ENCODE measurements at regions not wholly inside any gene's neighbourhood (a gene's known extent, or its start where the extent isn't known, plus 50 kb on each side); places are given as distances from the start of the nearest gene placed in this dataset.
A peak's percentile ranks its signal among the peaks of the same experiment; 100 is the strongest.

GRCh38 chr13:111451402-111451801 lies 131.0 kb downstream of the TEX29 start:
- TF ChIP-seq, protein P1, sequence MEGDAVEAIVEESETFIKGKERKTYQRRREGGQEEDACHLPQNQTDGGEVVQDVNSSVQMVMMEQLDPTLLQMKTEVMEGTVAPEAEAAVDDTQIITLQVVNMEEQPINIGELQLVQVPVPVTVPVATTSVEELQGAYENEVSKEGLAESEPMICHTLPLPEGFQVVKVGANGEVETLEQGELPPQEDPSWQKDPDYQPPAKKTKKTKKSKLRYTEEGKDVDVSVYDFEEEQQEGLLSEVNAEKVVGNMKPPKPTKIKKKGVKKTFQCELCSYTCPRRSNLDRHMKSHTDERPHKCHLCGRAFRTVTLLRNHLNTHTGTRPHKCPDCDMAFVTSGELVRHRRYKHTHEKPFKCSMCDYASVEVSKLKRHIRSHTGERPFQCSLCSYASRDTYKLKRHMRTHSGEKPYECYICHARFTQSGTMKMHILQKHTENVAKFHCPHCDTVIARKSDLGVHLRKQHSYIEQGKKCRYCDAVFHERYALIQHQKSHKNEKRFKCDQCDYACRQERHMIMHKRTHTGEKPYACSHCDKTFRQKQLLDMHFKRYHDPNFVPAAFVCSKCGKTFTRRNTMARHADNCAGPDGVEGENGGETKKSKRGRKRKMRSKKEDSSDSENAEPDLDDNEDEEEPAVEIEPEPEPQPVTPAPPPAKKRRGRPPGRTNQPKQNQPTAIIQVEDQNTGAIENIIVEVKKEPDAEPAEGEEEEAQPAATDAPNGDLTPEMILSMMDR (IDR thresholded peaks at IDR 0.05; ENCODE audit: extremely low read depth, missing control alignments) = no peak

DNA sequence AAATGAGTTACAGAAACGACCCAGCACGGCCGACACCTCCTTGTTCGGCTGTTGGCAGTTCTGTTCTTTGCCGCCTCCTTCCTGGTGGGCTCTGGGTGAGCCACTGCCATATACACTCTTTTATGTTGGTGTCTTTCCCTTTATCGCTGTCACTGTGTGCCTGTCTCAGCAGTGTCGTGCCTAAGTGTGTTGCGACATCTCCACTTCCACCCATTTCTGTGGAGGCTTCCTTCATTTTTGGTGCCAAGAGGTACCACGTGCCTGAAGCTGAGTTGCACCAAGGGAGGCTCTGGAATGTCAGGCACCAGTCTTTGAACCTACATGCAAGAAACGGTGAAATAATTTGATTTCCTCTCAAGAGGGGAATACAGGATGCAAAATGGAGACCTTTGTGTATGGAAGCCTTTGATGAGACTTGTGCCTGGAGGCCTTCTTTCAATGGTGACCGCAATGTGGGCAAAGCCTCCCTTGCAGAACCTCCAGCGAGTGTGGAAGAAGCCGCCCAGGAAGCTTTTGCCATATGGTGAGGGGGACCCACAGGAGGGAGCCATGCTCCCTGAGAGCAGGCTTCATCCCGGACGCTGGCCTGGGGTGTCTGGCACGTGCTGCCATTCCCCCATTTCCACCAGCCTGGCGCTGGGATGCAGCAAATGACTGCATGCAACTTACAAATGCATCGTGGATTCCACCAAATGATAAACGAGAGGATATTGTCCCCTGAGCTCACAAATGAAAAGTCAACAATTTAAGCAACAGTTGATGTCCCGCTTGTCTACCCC lies 136.2 kb downstream of the TEX29 start:
- TF ChIP-seq, protein P1 (IDR thresholded peaks at IDR 0.05; ENCODE audit: extremely low read depth, missing control alignments) = no peak
- DNase-seq (ENCODE audit: low spot score) = no peak

More at GRCh38 chr13:111451402-111451801, 131.0 kb downstream of the TEX29 start:
- no peak for DNase-seq (ENCODE audit: low spot score)

- TF ChIP-seq, protein P1 (IDR thresholded peaks at IDR 0.05; ENCODE audit: extremely low read depth, missing control alignments) = no peak
- no peak for DNase-seq (ENCODE audit: low spot score)
Observed at GRCh38 chr13:111458001-111458531, 137.6 kb downstream of the TEX29 start.

DNA sequence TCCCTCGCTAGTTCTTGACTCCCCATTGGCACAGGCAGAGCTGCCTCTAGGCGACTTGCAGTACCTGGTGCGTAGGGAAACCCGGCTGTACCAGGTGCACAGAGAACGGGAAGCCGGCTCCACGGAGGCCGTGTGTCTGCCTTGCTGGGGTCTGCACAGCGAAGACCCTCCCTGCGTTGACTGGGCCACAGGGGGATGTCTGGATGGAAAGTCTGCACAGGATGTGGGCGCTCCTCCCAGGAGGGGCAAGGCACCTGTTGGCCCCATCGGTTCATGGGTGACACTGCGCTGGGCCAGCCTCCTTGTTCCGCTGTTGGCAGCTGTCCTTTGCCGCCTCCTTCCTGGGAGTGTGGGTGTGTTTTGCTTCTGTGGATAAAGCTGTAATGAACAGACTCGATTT lies 138.3 kb downstream of the TEX29 start:
- no peak for DNase-seq (ENCODE audit: low spot score)
- TF ChIP-seq, protein P1 (IDR thresholded peaks at IDR 0.05; ENCODE audit: extremely low read depth, missing control alignments) = no peak

- no peak for DNase-seq (ENCODE audit: low spot score)
- TF ChIP-seq, protein P1 (IDR thresholded peaks at IDR 0.05; ENCODE audit: extremely low read depth, missing control alignments) = no peak
Observed at GRCh38 chr13:111459803-111460547, 139.5 kb downstream of the TEX29 start.

- TF ChIP-seq, protein P1 (IDR thresholded peaks at IDR 0.05; ENCODE audit: extremely low read depth, missing control alignments) = no peak
- peak; percentile 22 for DNase-seq (ENCODE audit: low spot score)
Observed at GRCh38 chr13:111460548-111461444, 140.4 kb downstream of the TEX29 start.
